GM19455 (cell line): ENCODE measurements at regions not wholly inside any gene's neighbourhood (a gene's known extent, or its start where the extent isn't known, plus 50 kb on each side); places are given as distances from the start of the nearest gene placed in this dataset.
"Not testable (repeated sequence)": the region's sequence is repeated elsewhere in the genome, so short reads cannot be mapped to it uniquely, and the experiment has no call there.

Source experiments
- ATAC-seq: cut with Tn5 transposase; IDR thresholded peaks from one replicate; pipeline ENCODE4 v1.9.1; 2021; ENCODE audit not compliant: unreplicated experiment

GRCh38 chr3:86794361-86795065 lies 196.4 kb downstream of the VGLL3 start:
- ATAC-seq = no peak

GRCh38 chr3:86793786-86794185 lies 197.2 kb downstream of the VGLL3 start:
- ATAC-seq = no peak

DNA sequence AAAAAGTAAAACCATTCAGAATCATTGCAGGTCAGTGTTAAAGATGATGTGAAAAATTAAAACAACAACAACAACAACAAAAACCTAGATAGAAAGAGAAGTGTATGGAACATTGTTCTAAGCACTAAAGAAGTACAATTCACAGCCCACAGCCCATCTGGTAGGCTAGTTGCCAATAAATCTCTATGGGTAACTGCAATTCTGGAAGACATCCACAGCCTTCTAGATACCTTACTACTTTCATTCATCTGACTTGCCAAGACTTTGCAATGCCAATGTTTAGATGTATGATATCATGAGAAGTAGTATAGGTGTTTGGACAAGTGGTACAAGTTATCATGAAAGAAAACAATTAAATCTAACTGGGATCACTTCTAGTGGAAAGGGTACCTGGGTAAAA lies 198.6 kb downstream of the VGLL3 start:
- no peak for ATAC-seq

- no peak for ATAC-seq
These were observed 199.9 kb downstream of the VGLL3 start for GRCh38 chr3:86790884-86791549.

GRCh38 chr3:86788371-86788770 lies 202.6 kb downstream of the VGLL3 start:
- ATAC-seq = no peak

DNA sequence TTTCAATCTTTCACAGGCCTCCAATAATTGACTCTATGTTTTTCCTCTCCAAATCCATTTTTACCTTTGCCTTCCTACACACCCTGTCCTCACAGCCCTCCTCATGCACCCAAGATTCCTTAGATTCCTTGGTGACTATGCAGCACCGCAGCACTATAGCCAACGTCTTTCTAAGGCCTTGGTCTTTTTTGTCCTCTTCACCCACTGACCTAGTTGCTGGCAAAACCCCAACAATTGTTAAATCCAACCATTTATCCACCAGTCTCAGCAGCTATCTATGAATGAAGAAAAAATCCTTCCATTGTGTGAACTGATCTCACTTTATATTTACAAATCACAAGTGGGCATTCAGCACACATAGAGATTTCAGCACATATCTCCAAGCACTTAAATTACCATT lies 203.9 kb downstream of the VGLL3 start:
- no peak for ATAC-seq

- ATAC-seq = no peak
These were observed 205.6 kb downstream of the VGLL3 start for GRCh38 chr3:86785386-86785785.

GRCh38 chr3:86782866-86783265 lies 208.1 kb downstream of the VGLL3 start:
- no peak for ATAC-seq

DNA sequence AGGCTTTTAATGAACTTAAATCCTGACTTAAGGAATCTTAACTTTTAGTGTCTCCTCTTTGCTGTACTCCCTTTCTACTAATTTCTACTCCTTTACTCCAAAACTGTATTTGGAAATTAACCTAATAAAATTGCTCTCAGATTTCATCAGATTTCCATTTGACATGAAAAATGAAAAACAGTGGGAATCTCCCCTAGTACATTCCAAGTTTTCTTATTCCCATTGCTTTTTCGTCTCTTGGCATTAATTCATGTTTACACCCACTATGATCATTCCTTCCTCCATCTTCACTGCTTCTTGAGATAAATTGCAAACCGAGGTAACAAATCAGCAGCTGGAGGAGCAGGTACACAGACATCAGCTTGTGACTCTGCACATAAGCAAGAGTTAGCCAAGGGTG lies 208.7 kb downstream of the VGLL3 start:
- ATAC-seq = no peak

DNA sequence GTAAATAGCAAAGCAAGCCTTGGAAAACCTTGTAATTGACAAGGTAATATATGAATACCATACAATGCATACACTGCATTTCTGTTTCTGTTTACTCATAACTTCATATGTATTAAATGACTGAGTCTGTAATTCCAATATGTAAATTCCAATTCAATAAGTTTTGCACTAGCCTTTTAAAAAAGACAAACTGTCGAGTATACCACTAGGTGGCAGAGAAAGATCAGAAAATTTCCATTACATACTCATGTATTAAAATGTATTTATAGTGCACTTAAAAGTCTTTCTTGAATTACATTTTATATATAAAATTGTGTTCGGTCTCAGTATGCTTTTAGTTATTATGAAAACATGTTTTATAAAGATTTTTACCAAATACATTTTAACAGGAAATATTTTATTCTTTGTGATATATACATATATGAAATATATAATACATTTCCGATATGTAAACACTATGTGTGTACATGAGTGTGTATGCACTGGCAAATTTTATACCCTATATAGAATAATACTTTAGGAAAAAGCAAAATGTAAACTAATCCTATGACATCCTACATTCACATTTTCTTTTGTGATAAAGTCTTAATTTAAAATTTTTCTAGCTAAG lies 216.8 kb downstream of the VGLL3 start:
- no peak for ATAC-seq

DNA sequence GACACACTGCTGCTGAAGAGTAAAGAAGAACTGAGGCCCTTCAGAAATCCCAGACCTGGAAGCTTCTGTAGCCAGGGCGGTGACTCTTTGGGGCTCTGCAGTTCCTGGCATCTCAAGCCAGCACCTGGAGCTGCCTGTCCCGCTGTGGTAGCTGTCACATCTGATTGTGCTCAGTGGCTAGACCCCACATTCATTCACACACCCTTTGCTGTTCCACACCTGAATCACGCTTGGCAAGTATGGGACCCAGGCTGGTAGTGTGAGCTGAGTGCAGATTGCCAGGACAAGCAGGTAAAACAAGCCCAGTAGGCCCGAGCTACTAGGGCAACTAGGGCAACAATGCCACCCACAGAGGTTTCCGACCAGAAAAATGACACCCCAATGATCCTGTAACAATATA lies 218.2 kb downstream of the VGLL3 start:
- no peak for ATAC-seq

DNA sequence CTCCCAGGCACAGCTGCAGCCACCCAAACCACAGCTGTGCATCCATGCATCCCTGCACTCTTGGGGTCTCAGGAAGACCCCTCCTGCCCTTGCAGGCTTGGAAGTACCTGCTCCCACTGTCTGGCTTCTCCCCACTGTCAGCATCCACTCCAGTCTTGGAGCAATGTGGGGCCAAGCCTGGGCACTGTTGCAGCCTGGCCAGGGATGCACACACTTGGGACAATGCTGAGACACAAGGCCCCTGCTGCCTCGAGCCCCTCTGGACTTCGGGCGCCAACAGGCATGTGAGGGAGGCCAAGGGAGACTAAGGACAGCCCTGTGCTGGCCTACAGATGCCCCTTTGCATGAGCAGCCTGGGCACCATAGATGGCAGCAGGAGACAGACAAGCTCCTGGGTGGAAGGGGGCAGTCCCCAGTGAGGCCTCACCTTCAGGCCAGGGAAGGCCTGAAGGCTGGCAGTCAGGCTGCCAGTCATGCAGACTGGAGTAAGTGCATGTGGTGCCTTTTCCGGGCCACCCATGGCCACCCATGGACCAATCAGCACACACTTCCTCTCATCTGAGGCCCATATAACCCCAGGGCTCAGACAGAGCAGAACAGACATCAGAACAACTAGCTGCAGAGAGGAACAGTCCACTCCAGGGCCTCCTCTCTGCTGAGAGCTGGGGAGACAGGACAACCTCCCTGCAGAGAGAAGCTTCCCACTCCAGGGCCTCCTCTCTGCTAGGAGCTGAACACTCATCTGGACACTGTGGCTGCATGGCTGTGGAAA lies 219.0 kb downstream of the VGLL3 start:
- ATAC-seq = no peak

GRCh38 chr3:86766331-86766730 lies 224.6 kb downstream of the VGLL3 start:
- no peak for ATAC-seq

DNA sequence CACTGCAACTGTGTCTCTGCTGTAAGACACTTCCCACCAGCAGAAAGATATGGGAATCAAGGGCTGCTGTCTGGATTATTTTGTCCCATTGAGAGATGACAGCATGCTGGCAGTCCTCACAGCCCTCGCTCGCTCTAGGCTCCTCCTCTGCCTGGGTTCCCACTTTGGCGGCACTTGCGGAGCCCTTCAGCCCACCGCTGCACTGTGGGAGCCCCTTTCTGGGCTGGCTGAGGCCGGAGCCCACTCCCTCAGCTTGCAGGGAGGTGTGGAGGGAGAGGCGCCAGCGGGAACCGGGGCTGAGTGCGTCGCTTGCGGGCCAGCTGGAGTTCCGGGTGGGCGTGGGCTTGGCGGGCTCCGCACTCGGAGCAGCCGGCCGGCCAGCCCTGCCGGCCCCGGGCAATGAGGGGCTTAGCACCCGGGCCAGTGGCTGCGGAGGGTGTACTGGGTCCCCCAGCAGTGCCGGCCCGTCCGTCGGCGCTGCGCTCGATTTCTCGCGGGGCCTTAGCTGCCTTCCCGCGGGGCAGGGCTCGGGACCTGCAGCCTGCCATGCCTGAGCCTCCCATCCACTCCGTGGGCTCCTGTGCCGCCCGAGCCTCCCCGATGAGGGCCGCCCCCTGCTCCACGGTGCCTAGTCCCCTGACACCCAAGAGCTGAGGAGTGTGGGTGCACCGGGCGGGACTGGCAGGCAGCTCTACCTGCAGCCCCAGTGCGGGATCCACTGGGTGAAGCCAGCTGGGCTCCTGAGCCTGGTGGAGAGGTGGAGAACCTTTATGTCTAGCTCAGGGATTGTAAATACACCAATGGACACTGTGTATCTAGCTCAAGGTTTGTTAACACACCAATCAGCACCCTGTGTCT lies 233.4 kb downstream of the VGLL3 start:
- ATAC-seq = not testable (repeated sequence)

- ATAC-seq = no peak
These were observed 242.9 kb downstream of the VGLL3 start for GRCh38 chr3:86748015-86748414.

GRCh38 chr3:86744051-86744450 lies 246.9 kb downstream of the VGLL3 start:
- ATAC-seq = no peak

GRCh38 chr3:86743233-86743632 lies 247.7 kb downstream of the VGLL3 start:
- no peak for ATAC-seq

- ATAC-seq = no peak
These were observed 250.2 kb downstream of the VGLL3 start for GRCh38 chr3:86740751-86741150.

- no peak for ATAC-seq
These were observed 251.7 kb downstream of the VGLL3 start for GRCh38 chr3:86739244-86739643.

GRCh38 chr3:86738684-86739083 lies 252.3 kb downstream of the VGLL3 start:
- ATAC-seq = no peak

GRCh38 chr3:86737517-86737916 lies 253.4 kb downstream of the VGLL3 start:
- no peak for ATAC-seq
